HG02623 (cell line): ENCODE measurements at regions not wholly inside any gene's neighbourhood (a gene's known extent, or its start where the extent isn't known, plus 50 kb on each side); places are given as distances from the start of the nearest gene placed in this dataset.

Experiments
- ATAC-seq: cut with Tn5 transposase; IDR thresholded peaks from one replicate; pipeline ENCODE4 v1.9.1; 2021; ENCODE audit warnings: moderate library complexity; ENCODE audit not compliant: unreplicated experiment

DNA sequence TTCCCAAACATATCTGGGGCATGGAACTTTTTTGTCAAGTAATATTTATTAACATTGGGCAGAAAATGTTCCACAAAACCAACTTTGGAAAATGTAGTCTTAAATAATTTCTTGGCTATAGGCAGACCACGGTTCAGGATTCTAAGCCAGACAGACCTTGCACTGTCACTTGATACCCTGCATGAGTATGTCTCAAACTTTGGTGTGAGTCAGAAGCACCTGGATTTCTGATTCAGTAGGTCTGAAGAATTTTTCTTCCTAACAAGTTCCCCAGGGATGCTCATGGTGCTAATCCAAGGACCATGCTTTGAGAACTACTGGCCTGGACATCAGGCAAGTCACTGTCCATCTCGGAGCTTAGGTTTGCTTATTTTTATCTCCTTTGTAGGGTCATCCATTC, 562.0 kb downstream of the PLPP3 start:
- no peak for ATAC-seq

- ATAC-seq, result no peak
Observed at GRCh38 chr1:56003846-56004245, 575.5 kb downstream of the PLPP3 start.

- no peak for ATAC-seq
Observed at GRCh38 chr1:56002231-56002630, 577.1 kb downstream of the PLPP3 start.

- no peak for ATAC-seq
Observed at GRCh38 chr1:56000424-56000823, 578.9 kb downstream of the PLPP3 start.

DNA sequence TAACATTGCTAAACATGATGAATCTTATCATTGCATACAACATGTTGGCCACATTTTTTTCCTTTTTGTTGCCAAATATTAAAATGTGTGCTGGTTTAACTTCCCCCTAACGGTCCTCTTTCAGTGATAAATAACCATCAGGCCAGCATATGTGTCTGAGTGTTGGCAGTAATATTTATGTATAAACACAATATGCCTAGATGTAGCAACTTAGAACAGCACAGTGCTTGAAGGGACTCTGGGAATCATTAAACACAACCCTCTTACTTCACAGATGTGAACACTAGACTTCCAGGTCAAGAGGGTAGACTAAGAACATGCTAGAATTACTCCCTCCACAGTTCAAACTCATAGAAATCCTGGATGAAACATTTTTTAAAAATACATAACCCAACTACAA, 581.8 kb downstream of the PLPP3 start:
- ATAC-seq, result no peak

- no peak for ATAC-seq
Observed at GRCh38 chr1:55993646-55994318, 585.6 kb downstream of the PLPP3 start.

DNA sequence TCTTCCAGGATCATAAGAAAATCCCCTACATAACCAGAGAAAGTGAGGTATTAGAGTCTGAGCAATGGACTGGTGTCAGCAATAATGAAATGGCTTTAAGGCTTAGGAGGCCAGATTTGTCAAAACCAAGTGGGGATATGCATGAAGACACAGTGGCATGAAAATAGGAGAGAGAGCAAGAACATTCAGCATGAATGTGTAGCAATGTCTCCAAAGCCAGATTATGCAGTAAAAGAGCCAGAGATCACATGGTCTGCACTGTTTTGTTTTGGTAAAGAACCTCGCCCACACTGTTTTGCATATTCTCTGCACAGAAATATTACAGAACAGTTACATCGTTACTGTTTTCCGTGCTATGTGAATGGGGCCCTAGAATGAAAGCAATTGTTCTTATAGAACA, 589.4 kb downstream of the PLPP3 start:
- no peak for ATAC-seq

GRCh38 chr1:55988963-55989452, 590.4 kb downstream of the PLPP3 start:
- ATAC-seq, result no peak

- ATAC-seq, result no peak
Observed at GRCh38 chr1:55987491-55988249, 591.7 kb downstream of the PLPP3 start.

DNA sequence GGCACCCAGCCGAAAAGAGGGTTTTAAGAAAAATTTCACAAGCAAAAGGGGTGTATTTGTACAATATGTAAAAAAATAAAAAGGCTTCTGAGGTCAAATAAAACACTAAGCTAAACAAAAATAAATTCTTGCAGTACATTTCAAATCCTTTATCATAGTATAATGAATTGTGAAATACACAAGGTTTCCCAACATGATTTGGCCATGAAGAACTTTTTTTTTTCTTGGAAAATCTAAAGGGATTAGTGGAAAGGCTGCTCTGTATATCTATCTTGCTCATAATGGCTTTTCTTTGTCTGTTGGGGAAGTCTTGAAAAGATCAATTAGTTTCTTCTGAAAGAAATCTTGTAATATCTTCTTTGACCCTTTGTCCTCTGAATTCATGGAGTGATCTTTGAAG, 593.4 kb downstream of the PLPP3 start:
- no peak for ATAC-seq

- no peak for ATAC-seq
Observed at GRCh38 chr1:55981010-55981650, 598.2 kb downstream of the PLPP3 start.

DNA sequence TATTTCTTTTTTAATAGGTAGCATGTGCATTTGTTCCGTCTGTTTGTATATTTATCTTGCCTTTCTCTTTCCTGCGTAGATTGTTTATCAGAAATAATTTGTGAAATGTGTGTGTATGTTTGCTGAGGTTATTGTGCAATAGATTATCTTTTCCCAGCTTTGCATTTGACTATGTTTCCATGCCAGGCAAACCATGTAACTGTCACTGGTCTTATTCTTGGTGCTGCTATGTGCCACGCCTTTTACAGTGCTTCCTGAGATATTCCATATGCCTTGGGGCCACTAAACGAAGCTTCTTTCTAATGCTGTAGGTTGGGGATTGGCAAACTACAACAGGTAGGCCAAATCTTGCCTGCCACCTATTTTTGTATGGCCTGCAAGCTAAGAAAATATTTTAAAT, 598.8 kb downstream of the PLPP3 start:
- no peak for ATAC-seq

GRCh38 chr1:55974714-55975441, 604.5 kb downstream of the PLPP3 start:
- ATAC-seq, result no peak

GRCh38 chr1:55970526-55971110, 608.7 kb downstream of the PLPP3 start:
- ATAC-seq, result no peak

- no peak for ATAC-seq
Observed at GRCh38 chr1:55969322-55969721, 610.0 kb downstream of the PLPP3 start.

DNA sequence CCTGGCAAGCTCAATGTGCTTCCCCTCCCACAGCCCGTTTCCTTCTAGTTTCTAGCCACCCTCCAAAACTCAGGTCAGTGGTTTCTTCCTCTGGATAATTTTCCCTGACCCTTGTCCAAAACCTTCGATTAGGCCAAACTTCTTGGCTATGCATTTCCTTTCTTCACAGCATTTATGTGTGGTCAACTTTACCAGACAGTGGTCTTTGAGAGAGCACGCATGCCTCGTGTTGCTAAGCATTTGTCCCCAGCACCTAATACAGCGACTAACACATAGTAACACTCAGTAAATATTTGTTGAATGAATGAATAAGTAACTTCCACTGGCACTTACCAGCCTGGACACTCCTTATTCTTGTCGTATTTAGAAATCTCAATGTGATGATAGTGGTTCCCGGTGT, 610.7 kb downstream of the PLPP3 start:
- ATAC-seq, result no peak

- ATAC-seq, result no peak
Observed at GRCh38 chr1:55965981-55966461, 613.3 kb downstream of the PLPP3 start.

- ATAC-seq, result no peak
Observed at GRCh38 chr1:55962472-55962871, 616.9 kb downstream of the PLPP3 start.

GRCh38 chr1:55959136-55959548, 620.2 kb downstream of the PLPP3 start:
- no peak for ATAC-seq

- ATAC-seq, result no peak
Observed at GRCh38 chr1:55958498-55958897, 620.9 kb downstream of the PLPP3 start.

GRCh38 chr1:55957276-55957675, 622.1 kb downstream of the PLPP3 start:
- no peak for ATAC-seq
